Left kidney (tissue), 1 donor: ENCODE measurements at regions not wholly inside any gene's neighbourhood (a gene's known extent, or its start where the extent isn't known, plus 50 kb on each side); places are given as distances from the start of the nearest gene placed in this dataset.

Experiments
- DNase-seq: peaks from one replicate; pipeline ENCODE4 v3.0.0-alpha.2; 2013

GRCh38 chr6:98747960-98748359, 86.4 kb upstream of the POU3F2 start:
- no peak for DNase-seq

- DNase-seq: no peak
Observed at GRCh38 chr6:98759459-98759858, 74.9 kb upstream of the POU3F2 start.

GRCh38 chr6:98764373-98764911, 69.9 kb upstream of the POU3F2 start:
- no peak for DNase-seq

- DNase-seq: peak; percentile 4
Observed at GRCh38 chr6:98769546-98769945, 64.8 kb upstream of the POU3F2 start.

GRCh38 chr6:98775205-98775604, 59.2 kb upstream of the POU3F2 start:
- no peak for DNase-seq

GRCh38 chr6:98777762-98778161, 56.6 kb upstream of the POU3F2 start:
- DNase-seq: no peak

GRCh38 chr6:98779618-98780017, 54.8 kb upstream of the POU3F2 start:
- peak; percentile 12 for DNase-seq

GRCh38 chr6:98782772-98783171, 51.6 kb upstream of the POU3F2 start:
- no peak for DNase-seq

- no peak for DNase-seq
Observed at GRCh38 chr6:98783578-98783977, 50.8 kb upstream of the POU3F2 start.
